ENCODE measurements at regions not wholly inside any gene's neighbourhood (a gene's known extent, or its start where the extent isn't known, plus 50 kb on each side); places are given as distances from the start of the nearest gene placed in this dataset.

DNA sequence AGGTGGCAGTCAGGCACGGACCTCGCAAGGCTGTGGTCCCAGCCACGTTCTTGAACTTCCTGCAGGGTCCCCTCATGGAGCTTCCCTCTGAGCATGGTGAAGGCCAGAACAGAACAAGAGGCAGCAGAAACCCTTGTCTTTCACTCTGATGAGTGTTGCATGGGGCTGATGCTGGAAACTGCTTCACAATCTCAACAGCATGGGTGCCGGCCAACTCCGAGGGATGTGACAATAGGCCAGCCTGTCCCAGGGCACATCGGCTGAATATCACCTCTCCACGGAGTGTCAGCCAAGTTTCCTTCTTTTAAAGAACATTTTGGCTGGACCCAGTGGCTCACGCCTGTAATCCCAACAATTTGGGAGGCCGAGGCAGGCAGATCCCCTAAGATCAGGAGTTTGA, 173.9 kb downstream of the FOXO1 start:
- 87% methylated on average over 9 of the region's 9 CpGs for WGBS
- Histone ChIP-seq H3K4me3 (no peak overlapping the region), H3K36me3 (no peaks in the 10 kb centered on the region), H3K27me3 (replicated peaks; ENCODE audit: insufficient read depth) (no peaks in the 10 kb centered on the region), H3K27ac (no peak overlapping the region), H3K9me3 (no peaks in the 10 kb centered on the region), H3K4me1 (replicated peaks) (no peaks in the 10 kb centered on the region)
- TF ChIP-seq, protein P1, sequence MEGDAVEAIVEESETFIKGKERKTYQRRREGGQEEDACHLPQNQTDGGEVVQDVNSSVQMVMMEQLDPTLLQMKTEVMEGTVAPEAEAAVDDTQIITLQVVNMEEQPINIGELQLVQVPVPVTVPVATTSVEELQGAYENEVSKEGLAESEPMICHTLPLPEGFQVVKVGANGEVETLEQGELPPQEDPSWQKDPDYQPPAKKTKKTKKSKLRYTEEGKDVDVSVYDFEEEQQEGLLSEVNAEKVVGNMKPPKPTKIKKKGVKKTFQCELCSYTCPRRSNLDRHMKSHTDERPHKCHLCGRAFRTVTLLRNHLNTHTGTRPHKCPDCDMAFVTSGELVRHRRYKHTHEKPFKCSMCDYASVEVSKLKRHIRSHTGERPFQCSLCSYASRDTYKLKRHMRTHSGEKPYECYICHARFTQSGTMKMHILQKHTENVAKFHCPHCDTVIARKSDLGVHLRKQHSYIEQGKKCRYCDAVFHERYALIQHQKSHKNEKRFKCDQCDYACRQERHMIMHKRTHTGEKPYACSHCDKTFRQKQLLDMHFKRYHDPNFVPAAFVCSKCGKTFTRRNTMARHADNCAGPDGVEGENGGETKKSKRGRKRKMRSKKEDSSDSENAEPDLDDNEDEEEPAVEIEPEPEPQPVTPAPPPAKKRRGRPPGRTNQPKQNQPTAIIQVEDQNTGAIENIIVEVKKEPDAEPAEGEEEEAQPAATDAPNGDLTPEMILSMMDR (IDR thresholded peaks at IDR 0.05) = no peak
- TF ChIP-seq POLR2A (IDR thresholded peaks at IDR 0.05) (no peak), POLR2AphosphoS5 (IDR thresholded peaks at IDR 0.05) (no peak)
- DNase-seq (ENCODE audit: low spot score) = no peak
- intact Hi-C loops (cut with DNase I) = no loop called here

DNA sequence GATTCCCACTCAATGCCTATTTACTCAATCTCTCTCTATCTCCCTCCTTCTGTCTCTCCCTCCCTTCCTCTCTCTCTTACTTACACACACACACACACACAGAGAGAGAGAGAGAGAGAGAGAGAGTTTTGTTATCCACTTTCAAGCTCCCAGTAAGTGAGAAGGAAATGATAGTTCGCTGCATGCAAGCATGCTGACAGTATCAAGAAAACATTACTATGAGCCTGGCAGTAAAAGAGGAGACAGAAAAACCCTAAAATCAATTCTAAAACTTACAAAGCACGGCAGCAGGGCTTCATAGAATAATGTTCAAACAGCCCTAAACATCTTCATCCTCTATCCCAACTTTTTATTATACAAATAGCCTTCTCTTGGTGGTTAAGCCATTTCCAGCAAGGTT, 171.9 kb downstream of the FOXO1 start:
- 50% methylated on average over 2 of the region's 2 CpGs for WGBS
- DNase-seq (ENCODE audit: low spot score) = no peak
- intact Hi-C loops (cut with DNase I) = no loop called here
- Histone ChIP-seq H3K9me3 (no peaks in the 10 kb centered on the region), H3K4me3 (no peak overlapping the region), H3K27ac (no peak overlapping the region), H3K4me1 (replicated peaks) (no peaks in the 10 kb centered on the region), H3K36me3 (no peaks in the 10 kb centered on the region), H3K27me3 (replicated peaks; ENCODE audit: insufficient read depth) (no peaks in the 10 kb centered on the region)
- TF ChIP-seq, protein P1 (IDR thresholded peaks at IDR 0.05) = no peak
- no peak for TF ChIP-seq POLR2AphosphoS5 (IDR thresholded peaks at IDR 0.05)
- TF ChIP-seq POLR2A (IDR thresholded peaks at IDR 0.05) = no peak

DNA sequence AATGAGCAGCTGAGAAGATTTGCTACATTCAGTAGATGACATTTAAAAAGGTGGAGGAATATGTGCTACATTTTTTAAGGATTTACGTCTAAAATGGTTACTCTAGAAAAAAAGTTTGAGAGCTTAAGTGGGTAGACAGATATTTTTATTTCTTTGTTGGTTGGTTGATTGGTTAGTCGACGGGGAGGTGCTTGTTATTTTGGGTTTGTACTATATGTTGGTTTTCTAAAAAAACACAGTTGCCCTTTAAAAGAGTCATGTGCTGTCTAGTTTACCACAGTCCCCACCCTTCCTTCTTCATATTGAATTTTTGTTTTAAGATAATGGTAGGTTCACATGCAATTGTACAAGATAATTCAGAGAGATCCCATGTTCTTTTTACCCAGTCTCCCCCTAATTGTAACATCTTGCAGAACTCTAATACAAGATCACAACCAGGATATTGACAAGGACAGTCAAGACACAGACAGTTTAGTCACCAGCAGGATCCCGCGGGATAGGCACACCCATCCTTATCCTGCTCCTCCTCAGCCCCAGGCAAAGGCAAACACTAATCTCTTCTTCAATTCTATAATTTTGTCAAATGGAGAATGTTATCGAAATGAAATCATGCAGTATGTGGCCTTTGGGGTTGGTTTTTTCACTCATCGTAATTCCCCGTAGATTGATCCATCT, 171.4 kb downstream of the FOXO1 start:
- DNase-seq (ENCODE audit: low spot score) = no peak
- Histone ChIP-seq H3K36me3 (no peaks in the 10 kb centered on the region), H3K4me3 (no peak overlapping the region), H3K4me1 (replicated peaks) (no peaks in the 10 kb centered on the region), H3K9me3 (no peaks in the 10 kb centered on the region), H3K27me3 (replicated peaks; ENCODE audit: insufficient read depth) (no peaks in the 10 kb centered on the region), H3K27ac (no peak overlapping the region)
- TF ChIP-seq POLR2AphosphoS5 (IDR thresholded peaks at IDR 0.05) (no peak), POLR2A (IDR thresholded peaks at IDR 0.05) (no peak)
- TF ChIP-seq, protein P1 (IDR thresholded peaks at IDR 0.05) = no peak
- intact Hi-C loops (cut with DNase I) = no loop called here
- WGBS = 68% methylated on average over 8 of the region's 8 CpGs

DNA sequence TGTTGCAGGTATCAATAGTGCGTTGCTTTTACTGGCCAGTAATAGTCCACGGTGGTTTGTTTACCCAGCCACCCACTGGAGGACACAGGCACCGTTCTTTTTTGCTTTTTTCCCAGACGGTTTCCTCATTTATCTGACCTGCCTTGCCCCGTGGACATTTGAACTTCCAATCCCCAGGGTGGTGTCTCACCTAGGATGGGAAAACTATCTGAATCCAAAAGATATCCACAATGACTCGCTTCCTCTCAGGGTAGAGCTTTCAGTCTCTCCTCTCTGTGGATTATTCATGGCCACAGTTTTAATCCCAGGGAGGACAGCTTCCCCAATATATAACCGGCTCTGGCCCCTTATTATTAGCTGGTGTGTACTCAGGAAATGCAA, 170.8 kb downstream of the FOXO1 start:
- WGBS = 71% methylated on average over 7 of the region's 7 CpGs
- Histone ChIP-seq H3K4me3 (no peak overlapping the region), H3K27ac (no peak overlapping the region), H3K9me3 (no peaks in the 10 kb centered on the region), H3K4me1 (replicated peaks) (no peaks in the 10 kb centered on the region), H3K36me3 (no peaks in the 10 kb centered on the region), H3K27me3 (replicated peaks; ENCODE audit: insufficient read depth) (no peaks in the 10 kb centered on the region)
- DNase-seq (ENCODE audit: low spot score) = no peak
- intact Hi-C loops (cut with DNase I) = no loop called here
- TF ChIP-seq POLR2AphosphoS5 (IDR thresholded peaks at IDR 0.05) (no peak), POLR2A (IDR thresholded peaks at IDR 0.05) (no peak)
- TF ChIP-seq, protein P1 (IDR thresholded peaks at IDR 0.05) = no peak

DNA sequence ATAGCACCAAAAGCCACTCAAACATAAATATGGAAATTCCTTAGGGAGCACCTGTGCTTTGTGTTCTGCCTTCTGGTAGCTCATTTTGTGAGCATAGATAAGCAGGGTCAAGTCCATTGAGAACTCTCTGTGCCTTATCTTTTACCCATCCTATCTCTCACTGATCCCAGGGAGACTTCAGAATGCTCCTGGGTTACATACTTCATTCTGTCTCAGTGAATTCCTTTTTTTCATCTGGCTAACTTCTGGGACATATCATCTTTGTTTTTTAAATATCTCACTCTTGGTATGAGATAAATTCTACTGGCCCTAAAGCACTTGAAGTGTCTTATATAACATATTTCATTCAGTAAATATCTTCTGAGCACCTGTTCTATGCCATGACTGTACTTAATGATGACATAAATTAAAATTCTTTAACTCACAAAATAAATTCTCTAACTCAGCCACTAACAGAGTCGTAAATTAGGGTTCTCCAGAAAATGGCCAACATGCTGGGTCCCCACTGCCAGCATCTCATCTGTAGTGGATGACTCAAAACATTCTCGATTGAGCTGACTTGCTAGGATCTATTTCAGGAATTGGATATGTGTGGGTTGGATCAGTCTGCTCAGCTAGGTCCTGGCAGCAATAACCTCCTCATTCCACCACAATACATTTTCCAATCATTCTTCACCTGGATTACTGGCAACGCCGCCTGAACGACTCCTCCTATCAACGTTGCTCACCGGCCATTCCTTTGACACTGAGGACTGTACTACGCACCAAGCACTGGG, 170.2 kb downstream of the FOXO1 start:
- Histone ChIP-seq H3K4me1 (replicated peaks) (no peaks in the 10 kb centered on the region), H3K36me3 (no peaks in the 10 kb centered on the region), H3K27ac (no peak overlapping the region), H3K4me3 (no peak overlapping the region), H3K27me3 (replicated peaks; ENCODE audit: insufficient read depth) (no peaks in the 10 kb centered on the region), H3K9me3 (no peaks in the 10 kb centered on the region)
- 87% methylated on average over 8 of the region's 8 CpGs for WGBS
- DNase-seq (ENCODE audit: low spot score) = no peak
- no peak for TF ChIP-seq POLR2A (IDR thresholded peaks at IDR 0.05)
- TF ChIP-seq, protein P1 (IDR thresholded peaks at IDR 0.05) = no peak
- TF ChIP-seq POLR2AphosphoS5 (IDR thresholded peaks at IDR 0.05) = no peak
- intact Hi-C loops (cut with DNase I) = no loop called here
